BJ (cell line): ENCODE measurements at regions not wholly inside any gene's neighbourhood (a gene's known extent, or its start where the extent isn't known, plus 50 kb on each side); places are given as distances from the start of the nearest gene placed in this dataset.

Experiments used
- CTCF ChIA-PET: fragments of 350-600 bp; formaldehyde crosslinking; extraction: SDS; loops from one replicate; lab custom pipeline; 2021; ENCODE audit warnings: antibody characterized with exemption, inconsistent platforms; lab: Yijun Ruan, JAX
- POLR2A ChIA-PET: fragments of 300-600 bp; sonication (Branson Sonifier 250); formaldehyde crosslinking; extraction: SDS; loops from one replicate; lab custom pipeline; 2021; ENCODE audit warnings: antibody characterized with exemption; lab: Charles Lee
- DNase-seq: peaks from one replicate; pipeline ENCODE4 v3.0.0-alpha.2; 2011; ENCODE audit warnings: low read depth
- H3K27me3 ChIP-seq: 2 replicates; pipeline ENCODE4 v1.6.0; 2011; ENCODE audit warnings: low read length; ENCODE audit not compliant: control insufficient read depth, insufficient read depth
- H3K36me3 ChIP-seq: 2 replicates; pipeline ENCODE4 v1.5.1; 2011; ENCODE audit warnings: low read length; ENCODE audit not compliant: control insufficient read depth, insufficient read depth
- H3K4me3 ChIP-seq: 2 replicates; pipeline ENCODE4 v1.5.1; 2011; ENCODE audit warnings: low read depth, mild to moderate bottlenecking, control low read depth, low read length
- TF ChIP-seq, protein P1 (sequence below): IDR thresholded peaks from 2 replicates; pipeline ENCODE4 v1.5.1; 2011; ENCODE audit warnings: low read depth, mild to moderate bottlenecking, control low read depth, inconsistent platforms, low read length, moderate library complexity; ENCODE audit not compliant: insufficient read depth

DNA sequence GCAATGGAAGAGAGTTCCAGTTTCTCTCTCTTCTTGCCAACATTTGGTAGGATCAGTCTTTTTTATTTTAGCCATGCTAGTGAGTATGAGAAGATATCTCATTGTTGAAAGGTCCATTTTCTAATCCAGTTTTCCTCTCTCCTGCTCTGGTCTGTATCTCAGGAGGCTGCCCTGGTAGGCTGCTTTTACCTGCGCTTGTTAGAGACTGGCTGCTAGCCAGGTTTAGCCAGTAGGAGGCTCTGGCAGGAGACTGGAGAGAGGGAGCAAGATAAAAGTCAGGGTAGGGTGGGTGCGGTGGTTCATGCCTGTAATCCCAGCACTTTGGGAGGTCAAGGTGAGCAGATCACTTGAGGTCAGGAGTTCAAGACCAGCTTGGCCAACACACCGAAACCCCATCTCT lies 68.6 kb upstream of the FOXP4 start:
- TF ChIP-seq, protein P1, sequence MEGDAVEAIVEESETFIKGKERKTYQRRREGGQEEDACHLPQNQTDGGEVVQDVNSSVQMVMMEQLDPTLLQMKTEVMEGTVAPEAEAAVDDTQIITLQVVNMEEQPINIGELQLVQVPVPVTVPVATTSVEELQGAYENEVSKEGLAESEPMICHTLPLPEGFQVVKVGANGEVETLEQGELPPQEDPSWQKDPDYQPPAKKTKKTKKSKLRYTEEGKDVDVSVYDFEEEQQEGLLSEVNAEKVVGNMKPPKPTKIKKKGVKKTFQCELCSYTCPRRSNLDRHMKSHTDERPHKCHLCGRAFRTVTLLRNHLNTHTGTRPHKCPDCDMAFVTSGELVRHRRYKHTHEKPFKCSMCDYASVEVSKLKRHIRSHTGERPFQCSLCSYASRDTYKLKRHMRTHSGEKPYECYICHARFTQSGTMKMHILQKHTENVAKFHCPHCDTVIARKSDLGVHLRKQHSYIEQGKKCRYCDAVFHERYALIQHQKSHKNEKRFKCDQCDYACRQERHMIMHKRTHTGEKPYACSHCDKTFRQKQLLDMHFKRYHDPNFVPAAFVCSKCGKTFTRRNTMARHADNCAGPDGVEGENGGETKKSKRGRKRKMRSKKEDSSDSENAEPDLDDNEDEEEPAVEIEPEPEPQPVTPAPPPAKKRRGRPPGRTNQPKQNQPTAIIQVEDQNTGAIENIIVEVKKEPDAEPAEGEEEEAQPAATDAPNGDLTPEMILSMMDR: no peak
- POLR2A ChIA-PET: no interaction called here

DNA sequence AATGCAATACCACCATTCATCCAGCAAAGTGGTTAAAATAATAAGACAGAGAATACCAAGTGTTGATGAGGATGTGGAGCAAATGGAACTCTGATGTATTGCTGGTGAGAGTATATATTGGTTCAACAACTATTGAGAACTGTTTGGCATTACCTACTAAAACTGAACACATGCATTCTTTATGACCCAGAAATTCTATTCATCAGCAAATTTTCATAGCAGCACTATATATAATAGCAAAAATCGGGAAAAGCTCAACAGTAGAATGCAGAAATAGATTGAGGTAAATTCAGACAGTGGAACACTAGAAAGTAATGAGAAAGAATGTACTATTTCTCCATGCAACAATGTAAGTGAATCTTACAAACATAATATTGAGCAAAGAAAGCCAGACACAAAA lies 62.2 kb upstream of the FOXP4 start:
- Histone ChIP-seq H3K4me3 (no peak overlapping the region), H3K36me3 (no peaks in the 10 kb centered on the region), H3K27me3 (peaks cover 8% of the 10 kb centered on the region)
- POLR2A ChIA-PET: no interaction called here
- CTCF ChIA-PET: no interaction called here
- TF ChIP-seq, protein P1: no peak
- no peak for DNase-seq

More for the DNA sequence above, 68.6 kb upstream of the FOXP4 start:
- no peaks in the 10 kb centered on the region for H3K36me3 ChIP-seq
- H3K27me3 ChIP-seq: peaks cover 17% of the 10 kb centered on the region
- no peak overlapping the region for H3K4me3 ChIP-seq
- no peak for DNase-seq
- CTCF ChIA-PET: interaction anchor here (0.6 kb wide), 1 partner anchor 614 kb away, joined by 3 read pairs; no protein-coding TSS in a partner anchor

- no peak for DNase-seq
- Histone ChIP-seq H3K27me3 (peaks cover 19% of the 10 kb centered on the region), H3K36me3 (no peaks in the 10 kb centered on the region), H3K4me3 (no peak overlapping the region)
- TF ChIP-seq, protein P1: no peak
- CTCF ChIA-PET: interaction anchor here (1.3 kb wide), 1 partner anchor 104 kb away, joined by 3 read pairs; no protein-coding TSS in a partner anchor
- POLR2A ChIA-PET: no interaction called here
These were observed 58.2 kb upstream of the FOXP4 start for GRCh38 chr6:41487860-41488432.

- Histone ChIP-seq H3K36me3 (no peaks in the 10 kb centered on the region), H3K4me3 (no peak overlapping the region), H3K27me3 (peaks cover 21% of the 10 kb centered on the region)
- TF ChIP-seq, protein P1: no peak
- ChIA-PET POLR2A (no interaction called here), CTCF (interaction anchor here (1.3 kb wide), 1 partner anchor 104 kb away, joined by 3 read pairs; no protein-coding TSS in a partner anchor)
- DNase-seq: peak; percentile 37
These were observed 57.6 kb upstream of the FOXP4 start for GRCh38 chr6:41488433-41489119.

DNA sequence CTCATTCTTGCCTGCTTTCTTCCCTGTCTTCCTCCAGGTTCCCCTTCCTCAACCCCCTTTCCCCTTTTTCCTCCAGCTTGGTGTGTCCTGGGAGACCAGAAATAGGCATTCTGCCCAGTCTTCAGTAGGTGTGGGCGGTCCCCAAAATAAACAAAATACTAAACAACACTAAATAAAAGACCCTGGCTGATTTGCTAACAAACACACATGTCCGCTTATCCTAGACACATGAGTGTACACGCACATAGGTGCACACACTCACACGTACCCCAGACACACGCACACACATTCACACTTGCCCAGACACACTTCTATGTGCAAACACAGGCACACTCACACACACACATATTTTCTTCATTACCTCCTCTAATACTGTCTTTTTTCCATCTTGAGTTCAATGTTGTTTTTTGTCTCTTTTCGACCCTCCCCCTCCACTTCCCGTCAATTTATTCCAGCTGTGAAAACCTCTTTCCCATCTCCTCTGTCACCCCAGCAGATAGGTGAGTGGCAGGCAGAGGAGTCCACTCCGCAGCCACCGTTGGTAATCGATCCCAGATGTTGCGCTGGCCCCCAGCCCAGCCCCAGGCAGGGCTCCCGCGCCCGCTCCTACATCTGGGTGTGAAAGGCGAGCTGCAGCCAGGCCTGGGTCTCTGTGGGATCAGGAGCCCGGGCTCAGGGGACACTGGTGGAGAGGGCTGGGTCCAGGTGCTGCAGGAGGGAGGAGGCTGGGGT lies 56.9 kb upstream of the FOXP4 start:
- Histone ChIP-seq H3K27me3 (peaks cover 24% of the 10 kb centered on the region), H3K36me3 (no peaks in the 10 kb centered on the region), H3K4me3 (no peak overlapping the region)
- ChIA-PET CTCF (interaction anchor here (0.6 to 1.3 kb wide), 3 partner anchors 16 to 103 kb away, joined by 3 to 6 read pairs (median 3); no protein-coding TSS in a partner anchor), POLR2A (no interaction called here)
- TF ChIP-seq, protein P1: no peak
- peak; percentile 19 for DNase-seq
